ENCODE measurements at regions not wholly inside any gene's neighbourhood (a gene's known extent, or its start where the extent isn't known, plus 50 kb on each side); places are given as distances from the start of the nearest gene placed in this dataset.

GRCh38 chr14:44795725-44796124 is 166.0 kb downstream of the KLHL28 start:
- TF ChIP-seq SPI1 (IDR thresholded peaks at IDR 0.05; ENCODE audit: borderline replicate concordance, low read depth) (no peak), CTCF (IDR thresholded peaks at IDR 0.05; ENCODE audit: insufficient read depth, low read length) (no peak), POLR2AphosphoS5 (IDR thresholded peaks at IDR 0.05; ENCODE audit: low read depth) (no peak), GABPA (IDR thresholded peaks at IDR 0.05; ENCODE audit: low read depth) (no peak)
- TF ChIP-seq, protein P1, sequence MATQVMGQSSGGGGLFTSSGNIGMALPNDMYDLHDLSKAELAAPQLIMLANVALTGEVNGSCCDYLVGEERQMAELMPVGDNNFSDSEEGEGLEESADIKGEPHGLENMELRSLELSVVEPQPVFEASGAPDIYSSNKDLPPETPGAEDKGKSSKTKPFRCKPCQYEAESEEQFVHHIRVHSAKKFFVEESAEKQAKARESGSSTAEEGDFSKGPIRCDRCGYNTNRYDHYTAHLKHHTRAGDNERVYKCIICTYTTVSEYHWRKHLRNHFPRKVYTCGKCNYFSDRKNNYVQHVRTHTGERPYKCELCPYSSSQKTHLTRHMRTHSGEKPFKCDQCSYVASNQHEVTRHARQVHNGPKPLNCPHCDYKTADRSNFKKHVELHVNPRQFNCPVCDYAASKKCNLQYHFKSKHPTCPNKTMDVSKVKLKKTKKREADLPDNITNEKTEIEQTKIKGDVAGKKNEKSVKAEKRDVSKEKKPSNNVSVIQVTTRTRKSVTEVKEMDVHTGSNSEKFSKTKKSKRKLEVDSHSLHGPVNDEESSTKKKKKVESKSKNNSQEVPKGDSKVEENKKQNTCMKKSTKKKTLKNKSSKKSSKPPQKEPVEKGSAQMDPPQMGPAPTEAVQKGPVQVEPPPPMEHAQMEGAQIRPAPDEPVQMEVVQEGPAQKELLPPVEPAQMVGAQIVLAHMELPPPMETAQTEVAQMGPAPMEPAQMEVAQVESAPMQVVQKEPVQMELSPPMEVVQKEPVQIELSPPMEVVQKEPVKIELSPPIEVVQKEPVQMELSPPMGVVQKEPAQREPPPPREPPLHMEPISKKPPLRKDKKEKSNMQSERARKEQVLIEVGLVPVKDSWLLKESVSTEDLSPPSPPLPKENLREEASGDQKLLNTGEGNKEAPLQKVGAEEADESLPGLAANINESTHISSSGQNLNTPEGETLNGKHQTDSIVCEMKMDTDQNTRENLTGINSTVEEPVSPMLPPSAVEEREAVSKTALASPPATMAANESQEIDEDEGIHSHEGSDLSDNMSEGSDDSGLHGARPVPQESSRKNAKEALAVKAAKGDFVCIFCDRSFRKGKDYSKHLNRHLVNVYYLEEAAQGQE (IDR thresholded peaks at IDR 0.05; ENCODE audit: insufficient replicate concordance, low read depth), result no peak
- no peaks in the 10 kb centered on the region for H3K27me3 ChIP-seq (ENCODE audit: insufficient read depth, poor library complexity, severe bottlenecking)
- DNase-seq (ENCODE audit: low read depth in 1 of 2, low spot score in 1 of 2), result no peak
- no peak overlapping the region for H3K27ac ChIP-seq (replicated peaks)
- no peak overlapping the region for H3K4me3 ChIP-seq (replicated peaks; ENCODE audit: insufficient read depth, low read length)

GRCh38 chr14:44791730-44792129 is 170.0 kb downstream of the KLHL28 start:
- no peak overlapping the region for H3K4me3 ChIP-seq (replicated peaks; ENCODE audit: insufficient read depth, low read length)
- no peak for DNase-seq (ENCODE audit: low read depth in 1 of 2, low spot score in 1 of 2)
- H3K27ac ChIP-seq (replicated peaks), result no peak overlapping the region
- H3K27me3 ChIP-seq (ENCODE audit: insufficient read depth, poor library complexity, severe bottlenecking), result no peaks in the 10 kb centered on the region
- TF ChIP-seq POLR2AphosphoS5 (IDR thresholded peaks at IDR 0.05; ENCODE audit: low read depth), result no peak
- no peak for TF ChIP-seq GABPA (IDR thresholded peaks at IDR 0.05; ENCODE audit: low read depth)
- TF ChIP-seq SPI1 (IDR thresholded peaks at IDR 0.05; ENCODE audit: borderline replicate concordance, low read depth), result no peak
- TF ChIP-seq CTCF (IDR thresholded peaks at IDR 0.05; ENCODE audit: insufficient read depth, low read length), result no peak
- TF ChIP-seq, protein P1 (IDR thresholded peaks at IDR 0.05; ENCODE audit: insufficient replicate concordance, low read depth), result no peak

DNA sequence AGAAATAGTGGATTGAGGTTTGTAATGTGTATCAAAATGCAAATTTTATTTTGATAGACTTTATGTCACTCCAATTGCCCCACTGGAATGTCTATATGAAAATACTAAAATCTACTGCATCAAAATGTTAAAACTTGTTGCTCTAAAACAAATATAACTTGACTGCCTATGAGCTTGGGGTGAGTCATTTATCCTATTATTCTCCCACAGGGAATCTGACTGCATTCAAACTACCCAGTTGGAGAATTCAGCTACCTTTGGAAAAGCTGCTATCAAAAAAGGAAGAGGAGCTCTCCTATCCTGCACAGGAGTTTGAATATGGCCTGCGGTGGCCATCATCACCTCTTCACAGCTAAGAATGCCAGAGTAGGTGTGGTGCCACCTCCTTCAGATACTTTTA is 173.1 kb downstream of the KLHL28 start:
- Histone ChIP-seq H3K27ac (replicated peaks) (no peak overlapping the region), H3K4me3 (replicated peaks; ENCODE audit: insufficient read depth, low read length) (no peak overlapping the region), H3K27me3 (ENCODE audit: insufficient read depth, poor library complexity, severe bottlenecking) (no peaks in the 10 kb centered on the region)
- DNase-seq (ENCODE audit: low read depth in 1 of 2, low spot score in 1 of 2), result no peak
- no peak for TF ChIP-seq GABPA (IDR thresholded peaks at IDR 0.05; ENCODE audit: low read depth)
- no peak for TF ChIP-seq SPI1 (IDR thresholded peaks at IDR 0.05; ENCODE audit: borderline replicate concordance, low read depth)
- TF ChIP-seq POLR2AphosphoS5 (IDR thresholded peaks at IDR 0.05; ENCODE audit: low read depth), result no peak
- TF ChIP-seq, protein P1 (IDR thresholded peaks at IDR 0.05; ENCODE audit: insufficient replicate concordance, low read depth), result no peak
- no peak for TF ChIP-seq CTCF (IDR thresholded peaks at IDR 0.05; ENCODE audit: insufficient read depth, low read length)

Data from HL-60 (cell line).